Astrocyte (in vitro differentiated cells and primary cell): ENCODE measurements at regions not wholly inside any gene's neighbourhood (a gene's known extent, or its start where the extent isn't known, plus 50 kb on each side); places are given as distances from the start of the nearest gene placed in this dataset.

Experiments
- CTCF ChIP-seq: IDR thresholded peaks from 2 replicates; pipeline ENCODE4 v1.5.1; 2011; ENCODE audit warnings: low read depth, mild to moderate bottlenecking, inconsistent platforms, low read length, moderate library complexity; ENCODE audit not compliant: insufficient read depth
- EZH2 ChIP-seq: IDR thresholded peaks from 2 replicates; pipeline ENCODE4 v1.6.1; 2012; ENCODE audit warnings: mild to moderate bottlenecking, low read length, inconsistent platforms; ENCODE audit not compliant: insufficient read depth

GRCh38 chrY:12358337-12358736 is 342.7 kb upstream of the USP9Y start:
- TF ChIP-seq CTCF: no peak
- no peak for TF ChIP-seq EZH2
